ENCODE measurements at regions not wholly inside any gene's neighbourhood (a gene's known extent, or its start where the extent isn't known, plus 50 kb on each side); places are given as distances from the start of the nearest gene placed in this dataset.

GRCh38 chr10:53547364-53547763, 774.8 kb upstream of the MBL2 start:
- no TSS peak for BruUV-seq (replicated peaks)
- CTCF ChIA-PET = no interaction called here
- H3K36me3 Mint-ChIP-seq (ENCODE audit: insufficient read depth, unreplicated experiment) = no peaks in the 10 kb centered on the region
- H3K4me1 Mint-ChIP-seq (ENCODE audit: low read depth, unreplicated experiment) = no peaks in the 10 kb centered on the region
- DNase-seq = no peak
- H3K4me3 Mint-ChIP-seq (ENCODE audit: low read depth, unreplicated experiment) = no peak overlapping the region
- no peaks in the 10 kb centered on the region for H3K27me3 Mint-ChIP-seq (ENCODE audit: unreplicated experiment)
- TF ChIP-seq, protein P1, sequence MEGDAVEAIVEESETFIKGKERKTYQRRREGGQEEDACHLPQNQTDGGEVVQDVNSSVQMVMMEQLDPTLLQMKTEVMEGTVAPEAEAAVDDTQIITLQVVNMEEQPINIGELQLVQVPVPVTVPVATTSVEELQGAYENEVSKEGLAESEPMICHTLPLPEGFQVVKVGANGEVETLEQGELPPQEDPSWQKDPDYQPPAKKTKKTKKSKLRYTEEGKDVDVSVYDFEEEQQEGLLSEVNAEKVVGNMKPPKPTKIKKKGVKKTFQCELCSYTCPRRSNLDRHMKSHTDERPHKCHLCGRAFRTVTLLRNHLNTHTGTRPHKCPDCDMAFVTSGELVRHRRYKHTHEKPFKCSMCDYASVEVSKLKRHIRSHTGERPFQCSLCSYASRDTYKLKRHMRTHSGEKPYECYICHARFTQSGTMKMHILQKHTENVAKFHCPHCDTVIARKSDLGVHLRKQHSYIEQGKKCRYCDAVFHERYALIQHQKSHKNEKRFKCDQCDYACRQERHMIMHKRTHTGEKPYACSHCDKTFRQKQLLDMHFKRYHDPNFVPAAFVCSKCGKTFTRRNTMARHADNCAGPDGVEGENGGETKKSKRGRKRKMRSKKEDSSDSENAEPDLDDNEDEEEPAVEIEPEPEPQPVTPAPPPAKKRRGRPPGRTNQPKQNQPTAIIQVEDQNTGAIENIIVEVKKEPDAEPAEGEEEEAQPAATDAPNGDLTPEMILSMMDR (IDR thresholded peaks at IDR 0.05; ENCODE audit: unreplicated experiment) = no peak
- peaks cover 4% of the 10 kb centered on the region for H3K9me3 Mint-ChIP-seq (ENCODE audit: low read depth, unreplicated experiment)
- intact Hi-C loops (cut with micrococcal nuclease; ENCODE audit: unreplicated experiment) = no loop called here
- H3K27ac Mint-ChIP-seq (ENCODE audit: unreplicated experiment) = no peak overlapping the region

GRCh38 chr10:53543410-53543809, 770.8 kb upstream of the MBL2 start:
- no peaks in the 10 kb centered on the region for H3K9me3 Mint-ChIP-seq (ENCODE audit: low read depth, unreplicated experiment)
- no peak overlapping the region for H3K27ac Mint-ChIP-seq (ENCODE audit: unreplicated experiment)
- H3K4me1 Mint-ChIP-seq (ENCODE audit: low read depth, unreplicated experiment) = no peaks in the 10 kb centered on the region
- intact Hi-C loops (cut with micrococcal nuclease; ENCODE audit: unreplicated experiment) = no loop called here
- H3K36me3 Mint-ChIP-seq (ENCODE audit: insufficient read depth, unreplicated experiment) = no peaks in the 10 kb centered on the region
- TF ChIP-seq, protein P1 (IDR thresholded peaks at IDR 0.05; ENCODE audit: unreplicated experiment) = no peak
- CTCF ChIA-PET = no interaction called here
- no TSS peak for BruUV-seq (replicated peaks)
- no peaks in the 10 kb centered on the region for H3K27me3 Mint-ChIP-seq (ENCODE audit: unreplicated experiment)
- DNase-seq = no peak
- H3K4me3 Mint-ChIP-seq (ENCODE audit: low read depth, unreplicated experiment) = no peak overlapping the region

GRCh38 chr10:53537508-53537907, 764.9 kb upstream of the MBL2 start:
- H3K36me3 Mint-ChIP-seq (ENCODE audit: insufficient read depth, unreplicated experiment) = no peaks in the 10 kb centered on the region
- BruUV-seq (replicated peaks) = no TSS peak
- TF ChIP-seq, protein P1 (IDR thresholded peaks at IDR 0.05; ENCODE audit: unreplicated experiment) = no peak
- CTCF ChIA-PET = no interaction called here
- no peak for DNase-seq
- no peak overlapping the region for H3K27ac Mint-ChIP-seq (ENCODE audit: unreplicated experiment)
- no peak overlapping the region for H3K4me3 Mint-ChIP-seq (ENCODE audit: low read depth, unreplicated experiment)
- no peaks in the 10 kb centered on the region for H3K4me1 Mint-ChIP-seq (ENCODE audit: low read depth, unreplicated experiment)
- H3K27me3 Mint-ChIP-seq (ENCODE audit: unreplicated experiment) = no peaks in the 10 kb centered on the region
- intact Hi-C loops (cut with micrococcal nuclease; ENCODE audit: unreplicated experiment) = no loop called here
- no peaks in the 10 kb centered on the region for H3K9me3 Mint-ChIP-seq (ENCODE audit: low read depth, unreplicated experiment)

GRCh38 chr10:53536322-53536721, 763.7 kb upstream of the MBL2 start:
- Mint-ChIP-seq H3K9me3 (ENCODE audit: low read depth, unreplicated experiment) (no peaks in the 10 kb centered on the region), H3K4me3 (ENCODE audit: low read depth, unreplicated experiment) (no peak overlapping the region), H3K4me1 (ENCODE audit: low read depth, unreplicated experiment) (no peaks in the 10 kb centered on the region), H3K27me3 (ENCODE audit: unreplicated experiment) (no peaks in the 10 kb centered on the region), H3K36me3 (ENCODE audit: insufficient read depth, unreplicated experiment) (no peaks in the 10 kb centered on the region), H3K27ac (ENCODE audit: unreplicated experiment) (no peak overlapping the region)
- CTCF ChIA-PET = interaction anchor here (0.5 kb wide), 1 partner anchor 17 kb away, joined by 3 read pairs; no protein-coding TSS in a partner anchor
- BruUV-seq (replicated peaks) = no TSS peak
- TF ChIP-seq, protein P1 (IDR thresholded peaks at IDR 0.05; ENCODE audit: unreplicated experiment) = no peak
- no peak for DNase-seq
- intact Hi-C loops (cut with micrococcal nuclease; ENCODE audit: unreplicated experiment) = no loop called here

Measured in Calu3 (cell line).